ENCODE measurements at regions not wholly inside any gene's neighbourhood (a gene's known extent, or its start where the extent isn't known, plus 50 kb on each side); places are given as distances from the start of the nearest gene placed in this dataset.

DNA sequence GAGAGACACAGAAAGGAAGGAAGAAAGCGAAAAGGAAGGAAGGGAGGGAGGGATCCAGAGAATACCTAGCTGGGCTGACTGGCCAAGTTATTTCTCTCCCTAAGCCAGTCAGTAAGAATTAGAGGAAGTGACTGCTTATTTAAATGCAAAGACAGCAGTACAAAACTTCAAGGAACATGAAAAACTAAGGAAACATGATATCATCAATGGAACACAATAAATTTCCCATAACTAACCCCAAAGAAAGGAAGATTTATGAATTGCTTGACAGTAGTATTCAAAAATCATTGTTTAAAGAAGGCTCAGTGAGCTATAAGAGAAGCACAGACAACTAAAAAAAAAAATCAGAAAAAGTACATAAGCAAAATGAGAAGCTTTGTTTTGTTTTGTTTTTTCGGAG, 252.3 kb upstream of the SASH1 start (continued):
- TF ChIP-seq, protein P1, sequence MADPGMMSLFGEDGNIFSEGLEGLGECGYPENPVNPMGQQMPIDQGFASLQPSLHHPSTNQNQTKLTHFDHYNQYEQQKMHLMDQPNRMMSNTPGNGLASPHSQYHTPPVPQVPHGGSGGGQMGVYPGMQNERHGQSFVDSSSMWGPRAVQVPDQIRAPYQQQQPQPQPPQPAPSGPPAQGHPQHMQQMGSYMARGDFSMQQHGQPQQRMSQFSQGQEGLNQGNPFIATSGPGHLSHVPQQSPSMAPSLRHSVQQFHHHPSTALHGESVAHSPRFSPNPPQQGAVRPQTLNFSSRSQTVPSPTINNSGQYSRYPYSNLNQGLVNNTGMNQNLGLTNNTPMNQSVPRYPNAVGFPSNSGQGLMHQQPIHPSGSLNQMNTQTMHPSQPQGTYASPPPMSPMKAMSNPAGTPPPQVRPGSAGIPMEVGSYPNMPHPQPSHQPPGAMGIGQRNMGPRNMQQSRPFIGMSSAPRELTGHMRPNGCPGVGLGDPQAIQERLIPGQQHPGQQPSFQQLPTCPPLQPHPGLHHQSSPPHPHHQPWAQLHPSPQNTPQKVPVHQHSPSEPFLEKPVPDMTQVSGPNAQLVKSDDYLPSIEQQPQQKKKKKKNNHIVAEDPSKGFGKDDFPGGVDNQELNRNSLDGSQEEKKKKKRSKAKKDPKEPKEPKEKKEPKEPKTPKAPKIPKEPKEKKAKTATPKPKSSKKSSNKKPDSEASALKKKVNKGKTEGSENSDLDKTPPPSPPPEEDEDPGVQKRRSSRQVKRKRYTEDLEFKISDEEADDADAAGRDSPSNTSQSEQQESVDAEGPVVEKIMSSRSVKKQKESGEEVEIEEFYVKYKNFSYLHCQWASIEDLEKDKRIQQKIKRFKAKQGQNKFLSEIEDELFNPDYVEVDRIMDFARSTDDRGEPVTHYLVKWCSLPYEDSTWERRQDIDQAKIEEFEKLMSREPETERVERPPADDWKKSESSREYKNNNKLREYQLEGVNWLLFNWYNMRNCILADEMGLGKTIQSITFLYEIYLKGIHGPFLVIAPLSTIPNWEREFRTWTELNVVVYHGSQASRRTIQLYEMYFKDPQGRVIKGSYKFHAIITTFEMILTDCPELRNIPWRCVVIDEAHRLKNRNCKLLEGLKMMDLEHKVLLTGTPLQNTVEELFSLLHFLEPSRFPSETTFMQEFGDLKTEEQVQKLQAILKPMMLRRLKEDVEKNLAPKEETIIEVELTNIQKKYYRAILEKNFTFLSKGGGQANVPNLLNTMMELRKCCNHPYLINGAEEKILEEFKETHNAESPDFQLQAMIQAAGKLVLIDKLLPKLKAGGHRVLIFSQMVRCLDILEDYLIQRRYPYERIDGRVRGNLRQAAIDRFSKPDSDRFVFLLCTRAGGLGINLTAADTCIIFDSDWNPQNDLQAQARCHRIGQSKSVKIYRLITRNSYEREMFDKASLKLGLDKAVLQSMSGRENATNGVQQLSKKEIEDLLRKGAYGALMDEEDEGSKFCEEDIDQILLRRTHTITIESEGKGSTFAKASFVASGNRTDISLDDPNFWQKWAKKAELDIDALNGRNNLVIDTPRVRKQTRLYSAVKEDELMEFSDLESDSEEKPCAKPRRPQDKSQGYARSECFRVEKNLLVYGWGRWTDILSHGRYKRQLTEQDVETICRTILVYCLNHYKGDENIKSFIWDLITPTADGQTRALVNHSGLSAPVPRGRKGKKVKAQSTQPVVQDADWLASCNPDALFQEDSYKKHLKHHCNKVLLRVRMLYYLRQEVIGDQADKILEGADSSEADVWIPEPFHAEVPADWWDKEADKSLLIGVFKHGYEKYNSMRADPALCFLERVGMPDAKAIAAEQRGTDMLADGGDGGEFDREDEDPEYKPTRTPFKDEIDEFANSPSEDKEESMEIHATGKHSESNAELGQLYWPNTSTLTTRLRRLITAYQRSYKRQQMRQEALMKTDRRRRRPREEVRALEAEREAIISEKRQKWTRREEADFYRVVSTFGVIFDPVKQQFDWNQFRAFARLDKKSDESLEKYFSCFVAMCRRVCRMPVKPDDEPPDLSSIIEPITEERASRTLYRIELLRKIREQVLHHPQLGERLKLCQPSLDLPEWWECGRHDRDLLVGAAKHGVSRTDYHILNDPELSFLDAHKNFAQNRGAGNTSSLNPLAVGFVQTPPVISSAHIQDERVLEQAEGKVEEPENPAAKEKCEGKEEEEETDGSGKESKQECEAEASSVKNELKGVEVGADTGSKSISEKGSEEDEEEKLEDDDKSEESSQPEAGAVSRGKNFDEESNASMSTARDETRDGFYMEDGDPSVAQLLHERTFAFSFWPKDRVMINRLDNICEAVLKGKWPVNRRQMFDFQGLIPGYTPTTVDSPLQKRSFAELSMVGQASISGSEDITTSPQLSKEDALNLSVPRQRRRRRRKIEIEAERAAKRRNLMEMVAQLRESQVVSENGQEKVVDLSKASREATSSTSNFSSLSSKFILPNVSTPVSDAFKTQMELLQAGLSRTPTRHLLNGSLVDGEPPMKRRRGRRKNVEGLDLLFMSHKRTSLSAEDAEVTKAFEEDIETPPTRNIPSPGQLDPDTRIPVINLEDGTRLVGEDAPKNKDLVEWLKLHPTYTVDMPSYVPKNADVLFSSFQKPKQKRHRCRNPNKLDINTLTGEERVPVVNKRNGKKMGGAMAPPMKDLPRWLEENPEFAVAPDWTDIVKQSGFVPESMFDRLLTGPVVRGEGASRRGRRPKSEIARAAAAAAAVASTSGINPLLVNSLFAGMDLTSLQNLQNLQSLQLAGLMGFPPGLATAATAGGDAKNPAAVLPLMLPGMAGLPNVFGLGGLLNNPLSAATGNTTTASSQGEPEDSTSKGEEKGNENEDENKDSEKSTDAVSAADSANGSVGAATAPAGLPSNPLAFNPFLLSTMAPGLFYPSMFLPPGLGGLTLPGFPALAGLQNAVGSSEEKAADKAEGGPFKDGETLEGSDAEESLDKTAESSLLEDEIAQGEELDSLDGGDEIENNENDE (IDR thresholded peaks at IDR 0.05; ENCODE audit: insufficient replicate concordance, low read length) = no peak
- no peak for TF ChIP-seq BACH1 (IDR thresholded peaks at IDR 0.05; ENCODE audit: low read length)
- no peak for TF ChIP-seq YY1 (IDR thresholded peaks at IDR 0.05; ENCODE audit: low read depth, low read length)
- TF ChIP-seq MAFK (IDR thresholded peaks at IDR 0.05; ENCODE audit: low read depth, low read length) = no peak
- TF ChIP-seq CEBPB (IDR thresholded peaks at IDR 0.05; ENCODE audit: low read depth, low read length) = no peak
- TF ChIP-seq, protein P2, sequence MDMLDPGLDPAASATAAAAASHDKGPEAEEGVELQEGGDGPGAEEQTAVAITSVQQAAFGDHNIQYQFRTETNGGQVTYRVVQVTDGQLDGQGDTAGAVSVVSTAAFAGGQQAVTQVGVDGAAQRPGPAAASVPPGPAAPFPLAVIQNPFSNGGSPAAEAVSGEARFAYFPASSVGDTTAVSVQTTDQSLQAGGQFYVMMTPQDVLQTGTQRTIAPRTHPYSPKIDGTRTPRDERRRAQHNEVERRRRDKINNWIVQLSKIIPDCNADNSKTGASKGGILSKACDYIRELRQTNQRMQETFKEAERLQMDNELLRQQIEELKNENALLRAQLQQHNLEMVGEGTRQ (IDR thresholded peaks at IDR 0.05; ENCODE audit: low read length) = no peak
- no peak for TF ChIP-seq RBBP5 (IDR thresholded peaks at IDR 0.05; ENCODE audit: borderline replicate concordance, low read depth, low read length)
- TF ChIP-seq EP300 (IDR thresholded peaks at IDR 0.05; ENCODE audit: borderline replicate concordance in 1 of 2, low read depth in 2 of 2, low read length in 2 of 2) = no peak
- no peak for TF ChIP-seq RNF2 (IDR thresholded peaks at IDR 0.05; ENCODE audit: borderline replicate concordance, low read depth, low read length, missing control alignments, poor library complexity, severe bottlenecking)
- no peak for TF ChIP-seq CTBP2 (IDR thresholded peaks at IDR 0.05; ENCODE audit: borderline replicate concordance, insufficient read depth, insufficient read length, low read length)
- no peak for TF ChIP-seq HDAC6 (IDR thresholded peaks at IDR 0.05; ENCODE audit: low read depth, low read length)

Data from H1 (cell line).